HCT116 (cell line): ENCODE measurements at regions not wholly inside any gene's neighbourhood (a gene's known extent, or its start where the extent isn't known, plus 50 kb on each side); places are given as distances from the start of the nearest gene placed in this dataset.

Source experiments
- ATAC-seq: fragments of 200-7000 bp; cut with Tn5 transposase; 2 replicates; pipeline ENCODE4 v1.9.1; 2020; ENCODE audit warnings: mild to moderate bottlenecking, moderate library complexity
- BruUV-seq: library from RNA; stranded (reverse); fragments of 400-500 nt; replicated peaks from 2 replicates; lab custom pipeline; 2021; lab: Mats Ljungman, UMichigan
- CTCF ChIA-PET: fragments of 300-600 bp; sonication (Branson Sonifier 250); formaldehyde crosslinking; loops from one replicate; lab custom pipeline; 2021; ENCODE audit warnings: antibody characterized with exemption; lab: Charles Lee
- POLR2A ChIA-PET: fragments of 300-600, 350-600 bp; sonication (Branson Sonifier 250); formaldehyde crosslinking; loops from one replicate; lab custom pipeline; 2021; ENCODE audit warnings: antibody characterized with exemption; lab: Charles Lee
- RAD21 ChIA-PET, 2 experiments: fragments of 300-600 bp; sonication (Branson Sonifier 250); formaldehyde crosslinking; loops; one replicate each; lab custom pipeline; 2023; ENCODE audit warnings: low total read pairs in 2 of 2; ENCODE audit not compliant: uncharacterized antibody in 2 of 2, unreplicated experiment in 2 of 2, low non-redundant PET in 1 of 2; lab: Charles Lee
- DNase-seq: peaks from one replicate; pipeline ENCODE4 v3.0.0-alpha.2; 2010; ENCODE audit warnings: low read depth, low spot score
- H2AFZ ChIP-seq: fragments of 200-600 bp; shearing (Covaris generic), sonication (generic); 2 replicates; pipeline ENCODE4 v1.6.1; 2017; ENCODE audit warnings: low read depth, mixed run types, mixed read lengths, antibody characterized with exemption, low read length; ENCODE audit not compliant: poor library complexity, severe bottlenecking
- H3K27ac ChIP-seq: 2 replicates; pipeline ENCODE4 v1.5.1; 2012; ENCODE audit warnings: low read depth, low read length
- H3K27me3 ChIP-seq: fragments of 200-600 bp; sonication (generic); 2 replicates; pipeline ENCODE4 v1.6.1; 2016; ENCODE audit warnings: mixed run types, low read length, mixed read lengths; ENCODE audit not compliant: insufficient read depth
- H3K36me3 ChIP-seq, 2 experiments: fragments of 200-500 bp in 1 of 2; fragments of 200-600 bp in 1 of 2; sonication (Bioruptor generic) in 1 of 2; sonication (generic) in 1 of 2; 2 replicates each; pipeline versions ENCODE4 v1.5.1 to v1.6.1; 2014 to 2016; ENCODE audit warnings: low read length in 2 of 2, inconsistent platforms in 1 of 2, mixed read lengths in 1 of 2, mixed run types in 1 of 2; ENCODE audit not compliant: insufficient read depth in 2 of 2, control insufficient read depth in 1 of 2
- H3K4me1 ChIP-seq, 2 experiments: fragments of 200-600 bp in 1 of 2; sonication (generic) in 1 of 2; 2 replicates each; pipeline versions ENCODE4 v1.5.1 to v1.6.1; 2012 to 2017; ENCODE audit warnings: low read length in 2 of 2, inconsistent platforms in 1 of 2, mild to moderate bottlenecking in 1 of 2, mixed read lengths in 1 of 2, mixed run types in 1 of 2, moderate library complexity in 1 of 2; ENCODE audit not compliant: insufficient read depth in 2 of 2, control insufficient read depth in 1 of 2
- H3K4me2 ChIP-seq: fragments of 200-600 bp; sonication (generic); 2 replicates; pipeline ENCODE4 v1.6.1; 2017; ENCODE audit warnings: mixed run types, low read length, mixed read lengths
- H3K4me3 ChIP-seq, 2 experiments: fragments of 200-600 bp in 1 of 2; sonication (generic) in 1 of 2; replicated peaks in 1 of 2; 2 replicates each; pipeline ENCODE4 v1.5.1; 2011 to 2016; ENCODE audit warnings: low read length in 2 of 2, control low read depth in 1 of 2, low read depth in 1 of 2, mild to moderate bottlenecking in 1 of 2, mixed read lengths in 1 of 2, mixed run types in 1 of 2
- H3K79me2 ChIP-seq: fragments of 200-600 bp; sonication (generic); 2 replicates; pipeline ENCODE4 v1.6.1; 2017; ENCODE audit warnings: mild to moderate bottlenecking, mixed run types, low read length, moderate library complexity, mixed read lengths; ENCODE audit not compliant: insufficient read depth
- H3K9ac ChIP-seq: fragments of 200-600 bp; sonication (generic); 2 replicates; pipeline ENCODE4 v1.6.1; 2016; ENCODE audit warnings: low read length, mixed read lengths
- H3K9me2 ChIP-seq: fragments of 200-600 bp; sonication (generic), shearing (Covaris generic); 2 replicates; pipeline ENCODE4 v1.6.1; 2017; ENCODE audit warnings: mixed run types, mild to moderate bottlenecking, moderate library complexity; ENCODE audit not compliant: insufficient read depth
- H3K9me3 ChIP-seq, 2 experiments: fragments of 200-500 bp in 1 of 2; fragments of 200-600 bp in 1 of 2; sonication (Bioruptor generic) in 1 of 2; sonication (generic) in 1 of 2; 2 replicates each; pipeline ENCODE4 v1.6.1; 2014 to 2017; ENCODE audit warnings: low read length in 2 of 2, mixed read lengths in 2 of 2, inconsistent platforms in 1 of 2, low read depth in 1 of 2, mild to moderate bottlenecking in 1 of 2, mixed run types in 1 of 2, moderate library complexity in 1 of 2; ENCODE audit not compliant: control insufficient read depth in 1 of 2, insufficient read depth in 1 of 2
- H4K20me1 ChIP-seq: fragments of 200-600 bp; sonication (generic), shearing (Covaris generic); 2 replicates; pipeline ENCODE4 v1.6.1; 2017; ENCODE audit warnings: mixed run types, mild to moderate bottlenecking, moderate library complexity; ENCODE audit not compliant: insufficient read depth
- CBX3 ChIP-seq: IDR thresholded peaks from 2 replicates; pipeline ENCODE4 v1.6.1; 2012; ENCODE audit warnings: low read depth
- CEBPB ChIP-seq: IDR thresholded peaks from 2 replicates; pipeline ENCODE4 v1.6.1; 2012; ENCODE audit warnings: low read depth
- CTCF ChIP-seq, 3 experiments: fragments of 200-600 bp in 1 of 3; sonication (generic) in 1 of 3; IDR thresholded peaks in 2 of 3; conservative IDR thresholded peaks in 1 of 3; 2 replicates each; pipeline ENCODE4 v1.5.1; 2012 to 2017; ENCODE audit warnings: low read depth in 2 of 3, low read length in 2 of 3, antibody characterized with exemption in 1 of 3, borderline replicate concordance in 1 of 3, control low read depth in 1 of 3, mild to moderate bottlenecking in 1 of 3, mixed read lengths in 1 of 3, mixed run types in 1 of 3, moderate library complexity in 1 of 3; ENCODE audit not compliant: insufficient read depth in 1 of 3
- JUND ChIP-seq: IDR thresholded peaks from 2 replicates; pipeline ENCODE4 v1.6.1; 2012
- RAD21 ChIP-seq: IDR thresholded peaks from 2 replicates; pipeline ENCODE4 v1.6.1; 2012; ENCODE audit warnings: low read depth, mild to moderate bottlenecking
- SRF ChIP-seq: IDR thresholded peaks from 2 replicates; pipeline ENCODE4 v1.6.1; 2012; ENCODE audit warnings: low read depth
- ZFX ChIP-seq: fragments of 450-650 bp; IDR thresholded peaks from 2 replicates; pipeline ENCODE4 v1.6.1; 2017
- intact Hi-C: fragments of 100-400 bp; cut with micrococcal nuclease; formaldehyde crosslinking; loops from 2 replicates; pipeline ENCODE4 v1.10.0; 2022

GRCh38 chr10:80699602-80700039 is 161.9 kb downstream of the SH2D4B start:
- Histone ChIP-seq H3K9ac (no peak overlapping the region), H3K27ac (no peak overlapping the region), H3K36me3 (no peaks in the 10 kb centered on the region), H3K79me2 (no peaks in the 10 kb centered on the region), H2AFZ (no peak overlapping the region), H3K4me1 (no peaks in the 10 kb centered on the region), H3K9me2 (no peaks in the 10 kb centered on the region), H3K9me3 (no peaks in the 10 kb centered on the region), H3K4me2 (no peak overlapping the region), H3K27me3 (peaks cover 3% of the 10 kb centered on the region; the same call in 1 of the 2 replicates), H4K20me1 (no peaks in the 10 kb centered on the region), H3K4me3 (no peak overlapping the region)
- ChIA-PET CTCF (interaction anchor here (1.0 to 1.9 kb wide), 5 partner anchors 35 to 246 kb away, joined by 3 to 13 read pairs (median 4); no protein-coding TSS in a partner anchor), POLR2A (no interaction called here), RAD21 (no interaction called here)
- intact Hi-C loops: loop anchor here (1.0 to 10.0 kb wide), 4 partner anchors 225 to 317 kb away; no protein-coding TSS in a partner anchor
- no TSS peak for BruUV-seq
- TF ChIP-seq JUND (no peak), RAD21 (peak; percentile 82), CTCF (IDR thresholded peaks at IDR 0.05 in 2 of 3, conservative IDR thresholded peaks at IDR 0.05 in 1 of 3; ENCODE audit: borderline replicate concordance in 1 of 3, insufficient read depth in 1 of 3, low read depth in 2 of 3, low read length in 2 of 3) (peak; percentile 83 to 91 (median 89))
- DNase-seq (peak; percentile 51), ATAC-seq (peak; percentile 98)

- no TSS peak for BruUV-seq
These were observed 162.6 kb downstream of the SH2D4B start for GRCh38 chr10:80700252-80700651.

More at GRCh38 chr10:80700252-80700651, 162.6 kb downstream of the SH2D4B start:
- no peaks in the 10 kb centered on the region for H4K20me1 ChIP-seq
- no peak overlapping the region for H3K27ac ChIP-seq
- no peak overlapping the region for H3K4me2 ChIP-seq
- H3K36me3 ChIP-seq: no peaks in the 10 kb centered on the region
- H3K9ac ChIP-seq: no peak overlapping the region
- intact Hi-C loops: no loop called here
- no peaks in the 10 kb centered on the region for H3K4me1 ChIP-seq
- DNase-seq (no peak), ATAC-seq (no peak)
- no peaks in the 10 kb centered on the region for H3K79me2 ChIP-seq
- ChIA-PET RAD21 (no interaction called here), CTCF (interaction anchor here (1.0 to 1.9 kb wide), 4 partner anchors 36 to 245 kb away, joined by 3 to 13 read pairs (median 4); no protein-coding TSS in a partner anchor), POLR2A (no interaction called here)
- no peaks in the 10 kb centered on the region for H3K9me2 ChIP-seq
- H3K27me3 ChIP-seq: peaks cover 3% of the 10 kb centered on the region; the same call in 1 of the 2 replicates
- TF ChIP-seq CBX3 (no peak), JUND (no peak), CTCF (IDR thresholded peaks at IDR 0.05 in 2 of 3, conservative IDR thresholded peaks at IDR 0.05 in 1 of 3; ENCODE audit: borderline replicate concordance in 1 of 3, insufficient read depth in 1 of 3, low read depth in 2 of 3, low read length in 2 of 3) (no peak), ZFX (no peak), CEBPB (no peak), SRF (no peak)
- H3K9me3 ChIP-seq: no peaks in the 10 kb centered on the region
- no peak overlapping the region for H2AFZ ChIP-seq
- no peak overlapping the region for H3K4me3 ChIP-seq
